Omental fat pad (tissue), 3 donors: ENCODE measurements at regions not wholly inside any gene's neighbourhood (a gene's known extent, or its start where the extent isn't known, plus 50 kb on each side); places are given as distances from the start of the nearest gene placed in this dataset.

Experiments
- ATAC-seq: fragments of 150-250 bp; one replicate; pipeline ENCODE4 v1.9.1; 2016; ENCODE audit warnings: mild to moderate bottlenecking, moderate library complexity; ENCODE audit not compliant: low FRiP score
- DNase-seq: peaks from one replicate; pipeline ENCODE4 v3.0.0-alpha.2; 2019; ENCODE audit warnings: low spot score
- CTCF ChIP-seq, 3 donors: fragments of 450-650 bp; IDR thresholded peaks; one replicate each; pipeline ENCODE4 v1.5.1; 2016 to 2017; ENCODE audit warnings: antibody characterized with exemption in 3 of 3, mild to moderate bottlenecking in 3 of 3, moderate library complexity in 2 of 3

DNA sequence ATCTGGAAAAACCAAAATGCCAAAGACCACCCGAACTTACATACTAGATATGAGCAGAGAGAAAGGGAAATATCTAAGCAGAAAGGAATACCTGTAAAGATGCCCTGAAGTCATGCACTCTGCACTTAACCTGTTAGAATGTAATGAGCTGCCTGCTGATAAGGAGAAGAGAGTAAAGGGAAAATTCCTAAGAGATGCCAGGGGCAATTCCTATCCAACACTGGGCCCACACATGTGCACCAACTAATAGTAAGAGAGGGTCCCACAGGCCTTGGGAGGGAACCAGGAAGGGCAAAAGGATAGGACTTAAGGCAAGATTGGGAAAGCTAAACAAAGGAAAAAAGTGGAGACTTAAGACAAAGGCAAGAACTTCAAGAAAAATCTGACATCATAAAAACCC is 189.5 kb downstream of the NSUN3 start:
- no peak for DNase-seq
- no peak for TF ChIP-seq CTCF (IDR thresholded peaks at IDR 0.05)
- ATAC-seq: no peak

- DNase-seq (no peak), ATAC-seq (no peak)
- TF ChIP-seq CTCF (IDR thresholded peaks at IDR 0.05): no peak
Observed at GRCh38 chr3:94256888-94257813, 194.3 kb downstream of the NSUN3 start.

- ATAC-seq: no peak
- TF ChIP-seq CTCF (IDR thresholded peaks at IDR 0.05): no peak
- DNase-seq: no peak
Observed at GRCh38 chr3:94258851-94259250, 196.0 kb downstream of the NSUN3 start.

- no peak for ATAC-seq
- TF ChIP-seq CTCF (IDR thresholded peaks at IDR 0.05): no peak
- no peak for DNase-seq
Observed at GRCh38 chr3:94259291-94259690, 196.4 kb downstream of the NSUN3 start.

GRCh38 chr3:94269763-94270162 is 206.9 kb downstream of the NSUN3 start:
- ATAC-seq (no peak), DNase-seq (no peak)
- no peak for TF ChIP-seq CTCF (IDR thresholded peaks at IDR 0.05)

DNA sequence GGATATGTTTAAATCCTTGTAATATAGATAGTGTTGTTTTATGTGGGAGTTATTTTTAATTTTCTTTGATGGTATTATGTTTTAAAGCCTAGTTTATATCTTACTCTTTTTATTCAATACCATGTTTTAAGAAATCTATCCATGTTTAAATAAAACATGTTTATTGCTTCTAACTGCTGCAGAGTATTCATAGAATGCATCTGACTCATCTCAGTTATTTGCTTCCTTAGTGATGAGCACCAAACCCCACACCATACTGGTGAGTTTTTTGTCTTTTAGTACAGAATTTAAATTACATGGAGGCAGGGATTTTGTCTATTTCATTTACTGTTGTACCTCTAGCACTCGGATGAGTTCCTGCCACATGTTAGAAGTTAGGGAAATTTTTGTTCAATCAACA is 209.2 kb downstream of the NSUN3 start:
- no peak for DNase-seq
- ATAC-seq: no peak
- no peak for TF ChIP-seq CTCF (IDR thresholded peaks at IDR 0.05)

DNA sequence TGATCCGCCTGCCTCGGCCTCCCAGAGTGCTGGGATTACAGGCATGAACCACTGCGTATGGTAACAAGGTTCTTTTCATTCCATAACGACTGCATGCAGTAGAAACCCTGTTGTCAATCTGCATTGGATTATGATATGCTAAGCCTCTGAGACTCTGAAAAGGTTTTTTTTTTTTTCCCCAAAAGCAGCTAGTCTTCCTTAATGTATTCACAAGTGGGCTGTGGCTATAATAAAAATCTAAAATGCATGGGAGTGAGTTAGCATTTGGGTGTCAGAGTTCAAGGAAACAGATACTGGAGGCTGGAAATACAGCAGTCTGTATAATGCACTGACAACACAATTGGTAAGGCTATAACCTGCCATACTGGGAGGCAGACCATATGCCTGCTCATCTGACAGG is 218.1 kb downstream of the NSUN3 start:
- ATAC-seq (no peak), DNase-seq (no peak)
- no peak for TF ChIP-seq CTCF (IDR thresholded peaks at IDR 0.05)
